ENCODE measurements at regions not wholly inside any gene's neighbourhood (a gene's known extent, or its start where the extent isn't known, plus 50 kb on each side); places are given as distances from the start of the nearest gene placed in this dataset.

DNA sequence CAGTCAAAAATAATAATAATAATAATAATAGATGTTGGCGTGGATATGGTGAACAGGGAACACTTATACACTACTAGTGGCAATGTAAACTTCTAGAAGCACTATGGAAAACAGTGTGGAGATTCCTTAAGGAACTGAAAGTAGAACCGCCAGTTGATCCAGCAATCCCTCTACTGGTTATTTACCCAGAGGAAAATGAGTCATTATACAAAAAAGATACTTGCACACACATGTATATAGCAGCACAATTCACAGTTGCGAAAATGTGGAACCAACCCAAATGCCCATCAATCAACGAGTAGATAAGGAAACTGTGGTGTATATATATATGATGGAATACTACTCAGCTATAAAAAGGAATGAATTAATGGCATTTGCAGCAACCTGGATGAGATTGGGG lies 176.0 kb downstream of the PLPP3 start:
- H3K4me3 ChIP-seq (ENCODE audit: low read depth, low read length) = no peak overlapping the region
- TF ChIP-seq, protein P1, sequence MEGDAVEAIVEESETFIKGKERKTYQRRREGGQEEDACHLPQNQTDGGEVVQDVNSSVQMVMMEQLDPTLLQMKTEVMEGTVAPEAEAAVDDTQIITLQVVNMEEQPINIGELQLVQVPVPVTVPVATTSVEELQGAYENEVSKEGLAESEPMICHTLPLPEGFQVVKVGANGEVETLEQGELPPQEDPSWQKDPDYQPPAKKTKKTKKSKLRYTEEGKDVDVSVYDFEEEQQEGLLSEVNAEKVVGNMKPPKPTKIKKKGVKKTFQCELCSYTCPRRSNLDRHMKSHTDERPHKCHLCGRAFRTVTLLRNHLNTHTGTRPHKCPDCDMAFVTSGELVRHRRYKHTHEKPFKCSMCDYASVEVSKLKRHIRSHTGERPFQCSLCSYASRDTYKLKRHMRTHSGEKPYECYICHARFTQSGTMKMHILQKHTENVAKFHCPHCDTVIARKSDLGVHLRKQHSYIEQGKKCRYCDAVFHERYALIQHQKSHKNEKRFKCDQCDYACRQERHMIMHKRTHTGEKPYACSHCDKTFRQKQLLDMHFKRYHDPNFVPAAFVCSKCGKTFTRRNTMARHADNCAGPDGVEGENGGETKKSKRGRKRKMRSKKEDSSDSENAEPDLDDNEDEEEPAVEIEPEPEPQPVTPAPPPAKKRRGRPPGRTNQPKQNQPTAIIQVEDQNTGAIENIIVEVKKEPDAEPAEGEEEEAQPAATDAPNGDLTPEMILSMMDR (IDR thresholded peaks at IDR 0.05; ENCODE audit: borderline replicate concordance, insufficient read depth, low read depth, low read length) = no peak

GRCh38 chr1:56401191-56401590 lies 178.2 kb downstream of the PLPP3 start:
- TF ChIP-seq, protein P1 (IDR thresholded peaks at IDR 0.05; ENCODE audit: borderline replicate concordance, insufficient read depth, low read depth, low read length) = no peak
- no peak overlapping the region for H3K4me3 ChIP-seq (ENCODE audit: low read depth, low read length)

- TF ChIP-seq, protein P1 (IDR thresholded peaks at IDR 0.05; ENCODE audit: borderline replicate concordance, insufficient read depth, low read depth, low read length) = no peak
- no peak overlapping the region for H3K4me3 ChIP-seq (ENCODE audit: low read depth, low read length)
These were observed 178.8 kb downstream of the PLPP3 start for GRCh38 chr1:56400526-56400925.

GRCh38 chr1:56399795-56400194 lies 179.6 kb downstream of the PLPP3 start:
- H3K4me3 ChIP-seq (ENCODE audit: low read depth, low read length) = no peak overlapping the region
- TF ChIP-seq, protein P1 (IDR thresholded peaks at IDR 0.05; ENCODE audit: borderline replicate concordance, insufficient read depth, low read depth, low read length) = no peak

DNA sequence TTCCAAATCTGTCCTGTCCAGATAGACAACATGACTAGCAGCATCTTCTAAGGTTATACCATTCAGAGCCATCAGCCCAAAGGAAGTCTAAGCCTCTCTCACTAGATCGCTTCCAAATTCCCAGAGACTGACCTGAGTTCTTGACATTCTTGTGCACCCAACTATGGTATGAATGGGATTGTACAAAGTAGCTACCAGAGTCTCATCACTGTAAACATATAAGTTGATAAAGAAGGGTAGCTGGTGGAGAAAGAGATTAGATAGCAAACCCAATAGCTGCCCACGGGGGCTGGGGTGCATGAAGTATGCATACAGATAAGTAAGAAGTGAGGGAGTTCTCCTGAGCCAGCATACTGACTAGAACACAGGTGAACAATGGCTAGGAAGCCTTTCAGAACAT lies 180.0 kb downstream of the PLPP3 start:
- no peak overlapping the region for H3K4me3 ChIP-seq (ENCODE audit: low read depth, low read length)
- TF ChIP-seq, protein P1 (IDR thresholded peaks at IDR 0.05; ENCODE audit: borderline replicate concordance, insufficient read depth, low read depth, low read length) = no peak

DNA sequence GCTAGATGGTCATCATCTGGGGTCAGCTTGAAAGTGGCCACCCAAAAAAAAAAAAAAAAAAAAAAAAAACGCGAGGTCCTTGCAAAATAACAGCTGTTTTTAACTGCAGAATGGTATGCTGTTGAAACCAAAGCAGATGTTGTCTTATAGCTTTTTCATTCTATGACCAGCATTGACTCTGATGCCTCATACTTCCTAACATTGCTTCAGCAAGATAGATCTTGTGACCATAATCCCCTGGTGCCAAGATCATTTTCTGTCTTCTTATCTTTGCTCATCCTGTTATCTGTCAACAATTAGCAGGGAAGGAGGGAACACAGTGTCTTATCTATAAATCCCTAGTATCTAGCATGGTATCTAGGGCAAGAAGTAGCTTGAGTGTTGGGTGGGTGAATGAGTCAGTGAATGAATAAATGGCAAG lies 181.5 kb downstream of the PLPP3 start:
- TF ChIP-seq, protein P1 (IDR thresholded peaks at IDR 0.05; ENCODE audit: borderline replicate concordance, insufficient read depth, low read depth, low read length) = no peak
- H3K4me3 ChIP-seq (ENCODE audit: low read depth, low read length) = no peak overlapping the region

- TF ChIP-seq, protein P1 (IDR thresholded peaks at IDR 0.05; ENCODE audit: borderline replicate concordance, insufficient read depth, low read depth, low read length) = no peak
- no peak overlapping the region for H3K4me3 ChIP-seq (ENCODE audit: low read depth, low read length)
These were observed 182.0 kb downstream of the PLPP3 start for GRCh38 chr1:56397409-56397808.

All from GM12875 (cell line).